Femur (tissue), 1 donor: ENCODE measurements at regions not wholly inside any gene's neighbourhood (a gene's known extent, or its start where the extent isn't known, plus 50 kb on each side); places are given as distances from the start of the nearest gene placed in this dataset.

Experiments
- DNase-seq: peaks from one replicate; pipeline ENCODE4 v3.0.0-alpha.2; 2017

DNA sequence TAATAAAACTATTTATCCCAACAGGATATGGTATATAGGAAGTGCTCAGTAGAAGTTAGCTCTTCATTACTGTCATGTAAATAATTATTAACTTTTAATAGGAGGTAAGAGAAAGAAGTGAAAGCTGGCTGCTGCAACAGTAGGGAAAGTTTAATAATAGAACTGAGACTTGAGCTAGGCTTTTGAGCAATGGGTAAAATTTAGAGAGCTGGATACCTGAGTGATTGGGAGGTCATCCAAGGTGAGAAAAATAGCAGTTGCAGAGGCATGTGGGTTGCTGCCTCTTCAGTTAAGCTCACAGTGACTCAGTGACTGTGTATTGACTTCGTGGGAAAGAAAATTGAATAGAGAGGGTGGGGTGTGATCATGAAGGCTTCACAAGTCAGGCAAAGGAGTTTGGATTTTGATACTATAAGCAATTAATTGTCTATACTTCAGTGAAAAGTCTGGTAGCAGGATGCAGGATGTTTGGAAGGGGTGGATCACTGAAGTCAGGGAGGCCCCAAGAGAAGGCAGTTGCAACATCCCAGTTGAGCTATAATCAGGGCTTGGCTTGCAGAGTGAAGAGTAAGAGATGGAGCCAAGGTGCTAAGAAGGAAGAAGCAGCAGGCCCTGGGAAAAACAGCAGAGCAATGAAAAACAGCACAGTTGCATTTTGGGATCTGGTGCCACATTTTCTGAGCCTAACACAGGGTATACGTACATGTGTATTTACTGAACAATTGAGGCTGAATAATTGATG, 172.0 kb upstream of the FRMD6 start:
- peak; percentile 57 for DNase-seq

DNA sequence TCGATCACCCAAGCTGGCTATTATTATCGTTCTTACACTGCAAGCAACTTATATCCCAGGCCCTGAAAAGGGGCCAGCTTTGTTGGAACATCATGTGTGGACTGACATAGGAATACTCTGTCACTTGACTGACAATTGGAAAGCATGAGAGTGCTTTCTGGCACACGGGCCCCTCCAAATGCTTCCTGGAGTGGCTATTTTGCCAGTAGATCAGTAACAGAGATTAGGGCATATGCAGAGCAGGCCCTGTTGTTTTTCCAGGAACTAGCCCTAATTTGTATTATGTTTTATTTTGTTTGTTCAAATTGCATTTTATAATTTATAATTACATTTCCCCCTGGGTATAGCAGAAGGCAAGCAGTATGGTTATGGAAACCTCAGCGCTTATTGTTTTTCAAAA, 170.1 kb upstream of the FRMD6 start:
- peak; percentile 29 for DNase-seq

DNA sequence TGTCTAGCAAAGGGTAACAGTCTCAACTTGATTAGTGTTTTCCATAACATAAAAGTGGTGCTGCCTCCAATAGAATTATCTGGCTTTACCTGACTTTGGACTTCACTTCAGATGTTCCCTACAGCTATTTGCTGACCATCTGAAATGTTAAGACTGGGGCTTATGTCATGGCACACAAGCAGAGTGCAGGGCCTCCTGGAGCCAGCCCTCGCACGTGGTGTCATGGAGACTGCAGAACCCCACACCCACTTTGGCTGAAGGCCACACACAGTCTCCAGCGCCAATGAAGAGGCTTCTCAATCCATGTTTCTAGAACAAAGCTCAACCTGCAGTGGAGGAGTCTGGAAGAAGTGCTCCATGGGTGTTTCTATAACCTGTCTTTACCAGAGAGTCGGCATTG, 169.6 kb upstream of the FRMD6 start:
- DNase-seq = peak; percentile 36

DNA sequence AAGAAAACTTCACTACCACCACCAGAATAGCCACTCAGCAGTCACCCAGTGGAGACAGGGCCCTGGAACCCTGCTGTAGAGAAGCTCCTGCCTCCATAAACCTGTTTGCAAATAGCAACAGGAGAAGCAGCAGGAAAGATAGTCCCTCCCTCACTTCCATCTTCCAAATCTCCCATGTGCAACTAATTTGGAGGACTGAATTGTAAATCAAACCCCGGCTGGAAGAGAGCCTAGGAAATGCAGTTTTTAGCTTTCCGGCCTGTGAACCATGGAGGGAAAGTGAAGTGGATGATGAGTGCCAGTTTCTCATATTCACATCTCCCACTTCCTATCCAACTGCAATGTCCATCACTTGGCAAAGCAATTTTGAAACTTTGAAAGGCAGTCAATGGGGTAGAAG, 167.2 kb upstream of the FRMD6 start:
- peak; percentile 57 for DNase-seq

DNA sequence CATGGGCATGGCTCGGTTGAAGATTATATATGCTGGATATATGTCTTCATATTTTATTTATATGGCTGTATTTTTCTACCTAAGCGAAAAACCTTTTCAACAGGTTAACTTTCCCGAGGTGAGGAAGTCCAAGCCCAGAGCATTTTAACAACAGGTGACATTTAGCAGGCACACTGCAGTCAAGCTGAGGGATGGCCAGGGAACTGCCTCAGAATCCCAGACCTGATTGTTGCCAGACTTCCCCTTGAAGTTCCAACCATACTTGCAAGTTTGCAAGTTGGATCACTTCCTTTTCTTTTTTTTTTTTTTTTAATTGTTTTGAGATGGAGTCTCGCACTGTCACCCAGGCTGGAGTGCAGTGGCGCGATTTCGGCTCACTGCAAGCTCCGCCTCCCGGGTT, 166.0 kb upstream of the FRMD6 start:
- no peak for DNase-seq

DNA sequence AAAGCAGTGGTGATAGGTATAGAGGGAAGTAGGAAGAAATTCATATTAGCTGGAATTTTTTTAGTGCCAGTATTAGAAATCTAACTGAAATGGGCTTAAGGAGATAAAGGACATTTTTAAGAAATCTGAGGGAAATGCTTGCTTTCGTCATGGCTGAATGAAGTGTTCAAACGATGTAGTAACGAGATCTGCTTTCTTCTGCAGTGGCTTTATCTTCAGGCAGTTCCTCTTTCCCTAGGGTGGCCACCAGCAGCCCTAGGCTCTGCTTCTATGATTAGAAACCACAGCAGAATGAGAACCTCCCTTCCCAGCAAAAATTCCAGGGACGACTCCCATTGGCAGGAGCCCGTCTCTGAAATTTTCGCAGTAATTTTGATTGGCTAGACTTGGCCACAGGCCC, 163.9 kb upstream of the FRMD6 start:
- no peak for DNase-seq

DNA sequence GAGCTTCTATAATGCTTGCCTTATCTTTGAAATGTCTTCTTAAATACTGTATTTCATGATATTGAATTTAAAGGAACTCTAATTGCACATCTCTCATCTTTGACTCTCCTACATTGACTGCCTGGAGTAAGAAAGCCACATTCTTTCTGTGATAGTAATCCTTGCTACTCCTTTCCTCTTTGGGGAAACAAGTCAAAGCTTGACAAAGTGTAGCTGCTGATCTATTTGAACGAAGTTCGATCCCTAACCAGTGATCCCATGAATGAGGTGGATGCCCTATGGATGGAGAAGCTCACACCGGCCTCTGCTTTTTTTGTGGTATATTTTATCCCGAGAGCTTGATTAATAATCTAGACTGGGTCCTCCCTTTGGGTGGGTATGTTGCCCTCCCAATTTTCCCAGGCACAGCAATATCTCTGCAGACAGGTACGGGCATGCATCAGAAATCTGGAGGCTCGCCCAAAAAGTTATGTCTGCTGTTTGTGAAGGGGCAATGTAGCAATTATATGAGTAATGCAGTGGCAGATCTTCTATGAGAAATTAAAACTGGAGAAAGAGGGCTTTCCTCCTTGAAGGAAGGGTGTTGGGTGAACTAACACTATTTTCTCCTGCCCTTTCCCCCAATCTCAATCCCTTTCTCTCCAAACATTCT, 163.0 kb upstream of the FRMD6 start:
- DNase-seq = no peak

DNA sequence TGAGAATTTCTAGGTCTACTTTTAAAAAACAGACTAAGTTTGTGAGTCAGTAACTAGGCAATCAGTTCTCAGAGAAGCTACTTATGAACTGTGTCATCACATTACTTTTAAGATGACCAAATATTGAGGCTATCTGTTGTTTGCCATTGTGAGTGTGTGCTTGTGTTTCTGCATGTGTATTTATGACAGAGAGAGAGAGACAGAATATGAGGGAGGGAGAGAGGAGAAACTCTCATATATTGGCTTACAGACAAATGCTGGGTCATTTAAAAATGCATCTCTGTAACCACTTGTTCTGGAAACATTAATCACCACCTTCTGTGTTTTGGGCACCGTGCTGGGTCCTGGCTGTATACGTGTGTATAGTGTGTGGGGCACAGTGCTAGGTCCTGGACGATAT, 161.5 kb upstream of the FRMD6 start:
- no peak for DNase-seq

DNA sequence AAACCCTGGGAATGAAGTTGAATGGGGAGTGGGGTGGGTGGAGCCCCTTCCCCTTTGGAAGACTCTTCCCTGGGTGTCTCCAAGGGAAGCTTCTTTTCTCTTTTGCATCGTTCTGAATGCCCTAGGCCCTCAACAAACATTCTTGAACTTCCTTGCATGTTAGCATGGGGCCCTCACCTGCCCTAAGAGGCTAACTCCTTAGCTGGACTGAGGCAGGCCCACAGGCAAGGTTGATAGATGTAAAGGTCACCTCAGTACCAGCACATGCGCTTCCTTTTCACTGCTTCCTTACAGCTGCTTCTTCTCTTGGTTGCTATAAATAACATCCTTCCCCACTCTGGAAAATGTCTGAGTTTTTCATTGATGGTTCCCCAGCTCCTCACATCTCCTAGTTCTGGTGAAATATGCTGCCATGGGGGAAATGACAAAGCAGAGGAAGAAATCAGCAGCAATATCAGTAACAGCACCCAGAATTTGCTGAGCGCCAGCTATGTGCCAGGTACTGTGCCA, 160.6 kb upstream of the FRMD6 start:
- no peak for DNase-seq

DNA sequence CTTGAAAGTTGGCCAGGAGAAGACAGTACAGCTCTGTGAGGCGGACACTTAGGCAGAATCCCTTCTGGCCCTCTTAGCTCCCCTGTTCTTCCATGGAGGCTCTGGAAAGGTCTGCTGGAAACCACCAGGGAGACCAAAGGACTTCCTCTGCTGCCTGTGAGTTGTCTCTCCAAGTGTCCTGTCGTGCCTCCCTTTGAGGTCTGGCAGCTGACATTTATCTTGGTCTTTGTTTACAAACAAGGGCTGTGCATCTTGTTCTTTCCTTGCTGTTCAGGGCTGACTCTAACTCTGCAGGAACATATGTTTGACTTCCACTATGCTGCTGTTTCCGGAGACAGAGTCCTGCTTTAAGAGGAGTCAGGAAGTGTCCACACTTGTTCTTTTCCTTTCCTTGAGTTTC, 159.9 kb upstream of the FRMD6 start:
- no peak for DNase-seq

DNA sequence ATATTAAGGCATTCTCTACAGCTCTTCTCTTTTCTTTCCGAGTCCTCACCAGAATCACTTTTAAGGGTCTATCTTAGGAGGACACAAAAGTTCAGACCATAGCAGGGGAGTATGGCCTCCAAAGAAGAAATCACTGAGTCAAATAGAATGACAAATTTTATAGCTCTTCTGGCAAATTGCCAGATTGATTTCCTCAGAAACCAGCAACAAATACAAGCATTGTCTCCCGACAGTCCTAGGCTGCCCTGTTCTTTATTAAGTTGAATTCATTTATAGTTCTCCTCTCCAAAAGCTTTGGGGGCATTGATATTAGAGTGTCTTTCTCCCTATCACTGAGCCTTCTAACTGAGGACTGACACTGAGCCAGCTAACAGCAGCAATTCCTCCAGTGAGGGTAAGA, 156.4 kb upstream of the FRMD6 start:
- no peak for DNase-seq

DNA sequence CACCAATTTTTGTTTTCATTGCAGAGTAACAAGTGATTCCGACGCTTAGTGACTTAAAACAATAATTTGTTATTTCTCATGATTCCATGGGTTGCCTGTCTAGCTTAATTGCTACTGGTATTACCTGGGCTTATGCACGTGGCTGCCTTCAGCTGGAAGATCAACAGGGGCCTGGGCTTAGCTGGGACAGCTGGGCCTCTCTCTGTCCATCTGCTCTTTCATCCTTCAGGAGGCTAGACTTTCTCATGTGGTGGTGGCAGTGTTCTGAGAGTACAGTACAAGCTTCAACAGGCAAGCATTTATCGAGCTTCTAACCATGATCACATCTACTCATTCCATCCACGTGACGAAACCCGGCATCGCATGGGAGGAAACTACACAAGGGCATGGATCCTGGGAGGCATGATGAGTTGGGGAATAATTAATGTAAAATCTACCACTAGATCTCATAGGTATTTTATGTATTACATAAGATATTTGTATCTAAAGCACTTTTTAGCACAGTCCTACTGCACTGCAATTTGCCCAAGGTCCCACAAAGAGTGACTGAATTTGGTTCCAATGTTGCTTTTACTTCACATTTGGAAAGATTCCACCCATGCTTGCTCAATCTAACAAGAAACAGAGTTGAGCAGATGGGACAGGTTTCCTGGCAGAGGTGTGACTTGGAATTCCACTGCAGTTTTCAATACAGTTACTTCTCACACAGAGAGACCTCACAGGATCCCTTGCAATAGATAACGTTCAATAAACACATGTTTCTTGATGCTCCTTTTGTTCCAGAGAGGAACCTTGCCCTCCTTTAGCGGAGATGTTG, 153.1 kb upstream of the FRMD6 start:
- no peak for DNase-seq

DNA sequence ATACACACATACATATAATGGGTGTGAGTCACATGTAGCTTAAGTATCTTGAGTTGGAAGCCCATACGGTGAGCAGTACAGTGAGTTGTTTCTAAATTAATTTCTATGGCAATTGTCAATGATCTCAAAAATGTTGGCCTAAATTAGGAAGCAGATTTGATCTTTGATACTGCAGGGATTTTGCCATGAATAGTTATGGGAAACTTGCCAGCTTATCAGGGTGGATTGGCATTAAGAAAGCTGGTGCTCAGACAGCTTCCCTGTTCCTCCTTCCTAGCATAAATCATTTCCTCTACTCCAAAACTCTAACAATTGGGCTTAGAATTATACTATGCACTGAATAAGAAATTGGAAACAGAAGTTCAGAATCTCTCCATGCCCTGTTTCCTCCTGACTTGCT, 150.9 kb upstream of the FRMD6 start:
- DNase-seq = no peak

DNA sequence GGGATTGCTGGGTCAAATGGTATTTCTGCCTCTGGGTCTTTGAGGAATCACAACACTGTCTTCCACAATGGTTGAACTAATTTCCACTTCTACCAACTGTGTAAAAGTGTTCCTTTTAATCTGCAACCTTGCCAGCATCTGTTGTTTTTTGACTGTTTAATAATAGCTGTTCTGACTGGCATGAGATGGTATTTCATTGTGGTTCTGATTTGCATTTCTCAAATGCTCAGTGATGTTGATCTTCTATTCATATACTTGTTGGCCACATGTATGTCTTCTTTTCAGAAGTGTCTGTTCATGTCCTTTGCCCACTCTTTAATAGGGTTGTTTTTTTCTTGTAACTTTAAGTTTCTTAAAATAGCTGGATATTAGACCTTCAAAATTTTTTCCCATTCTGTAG, 150.0 kb upstream of the FRMD6 start:
- DNase-seq = no peak

DNA sequence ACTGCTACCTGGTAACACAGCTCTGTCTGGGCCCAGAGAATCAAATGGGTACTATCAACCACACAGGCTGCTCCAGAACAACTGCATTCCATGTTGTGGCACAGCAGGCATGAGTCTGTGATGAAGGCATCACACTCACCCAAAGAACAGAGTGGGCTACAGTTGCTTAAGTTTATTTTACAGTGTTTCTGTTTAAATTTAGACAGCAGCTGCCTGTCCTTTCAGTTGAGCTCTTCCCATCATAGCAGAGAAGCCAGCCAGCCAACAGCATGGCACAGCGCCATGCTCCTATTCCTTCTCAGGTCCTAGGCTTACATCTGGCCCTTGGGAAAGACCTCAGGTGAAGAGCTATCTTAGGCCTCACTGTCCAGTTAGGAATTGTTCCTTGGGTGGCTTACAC, 147.0 kb upstream of the FRMD6 start:
- no peak for DNase-seq

DNA sequence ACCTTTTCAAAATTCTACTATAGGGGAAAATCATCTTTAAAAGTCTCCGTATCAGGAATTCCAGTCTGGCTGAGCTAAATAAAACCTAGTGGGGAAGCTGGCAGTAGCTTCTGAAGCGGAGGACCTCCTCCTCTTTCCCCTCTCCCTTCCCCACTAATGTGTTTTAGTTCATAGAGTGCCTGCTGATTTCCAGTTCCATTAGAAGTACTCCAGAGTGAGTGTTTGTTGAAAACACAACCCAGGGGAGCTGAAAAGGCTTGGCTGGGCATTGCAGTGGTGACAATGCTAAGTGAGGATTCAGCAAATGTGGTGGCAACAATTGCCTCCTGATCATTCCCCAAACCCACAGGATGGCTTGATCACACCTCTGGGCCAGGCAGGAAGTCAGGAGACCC, 144.2 kb upstream of the FRMD6 start:
- DNase-seq = peak; percentile 46

DNA sequence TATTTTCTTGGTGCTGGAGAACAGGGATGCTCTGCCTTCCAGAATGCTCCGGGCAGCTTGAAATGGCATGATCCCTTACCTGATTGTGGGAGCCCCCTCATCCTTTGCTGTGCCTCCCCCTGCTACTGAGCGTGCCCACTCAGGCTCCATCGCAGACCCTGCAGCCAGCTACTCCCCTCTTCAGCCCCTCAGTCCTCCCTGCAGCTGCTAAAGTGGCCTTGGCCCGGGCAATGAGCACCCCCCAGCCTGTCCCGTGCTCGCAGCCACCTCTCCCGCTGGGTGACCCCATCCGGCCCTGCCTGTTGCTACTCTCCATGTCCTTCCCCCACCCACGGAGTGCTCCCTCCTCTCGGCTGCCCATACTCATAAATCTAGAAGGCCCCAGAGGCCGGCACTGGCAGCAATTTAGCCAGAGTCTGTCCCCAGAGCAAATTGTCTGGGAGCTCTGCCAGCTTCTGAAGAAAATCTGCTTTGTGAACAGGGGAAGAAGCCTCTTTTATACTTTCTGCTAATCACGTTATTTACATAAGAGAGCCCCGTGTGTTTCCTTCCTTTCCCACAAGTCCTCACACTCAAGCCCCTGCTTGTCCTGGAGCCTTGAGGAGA, 143.7 kb upstream of the FRMD6 start:
- peak; percentile 87 for DNase-seq

DNA sequence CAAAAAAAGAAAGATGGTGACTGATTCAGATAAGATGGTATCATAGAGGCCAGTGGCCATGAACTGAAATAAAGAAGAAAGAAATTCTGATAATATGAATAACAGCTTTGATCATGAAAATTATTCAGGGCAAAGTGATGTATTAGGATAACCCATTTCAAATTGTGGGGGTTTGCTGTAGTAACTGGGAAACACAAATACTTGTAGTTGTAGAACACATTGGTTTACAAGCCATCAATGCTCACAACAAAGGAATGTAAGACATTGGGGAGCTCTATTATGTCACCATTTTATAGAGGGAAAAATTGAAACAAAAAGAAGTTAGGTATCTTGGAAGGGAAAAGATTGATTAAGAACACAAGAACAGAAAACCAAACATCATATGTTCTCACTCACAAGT, 140.4 kb upstream of the FRMD6 start:
- no peak for DNase-seq

DNA sequence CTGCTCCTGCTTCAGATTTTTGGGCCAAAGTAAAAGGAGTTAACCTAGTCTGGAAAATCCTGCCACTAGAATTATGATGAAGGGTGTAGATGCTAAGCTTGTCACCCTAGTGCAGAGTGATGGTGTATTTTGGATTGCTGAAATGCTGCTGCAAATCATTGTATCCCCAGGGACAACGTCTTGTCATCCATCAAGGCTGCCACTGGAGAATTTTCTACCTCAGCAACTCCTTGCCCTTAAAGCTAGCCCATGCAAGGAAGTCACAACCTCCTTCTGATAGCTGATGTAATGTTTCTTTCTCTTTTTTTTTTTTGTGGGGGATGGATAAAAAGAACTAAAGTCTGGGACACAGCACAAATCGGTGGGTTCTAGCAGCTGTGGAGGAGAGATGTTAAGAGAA, 139.4 kb upstream of the FRMD6 start:
- DNase-seq = no peak

DNA sequence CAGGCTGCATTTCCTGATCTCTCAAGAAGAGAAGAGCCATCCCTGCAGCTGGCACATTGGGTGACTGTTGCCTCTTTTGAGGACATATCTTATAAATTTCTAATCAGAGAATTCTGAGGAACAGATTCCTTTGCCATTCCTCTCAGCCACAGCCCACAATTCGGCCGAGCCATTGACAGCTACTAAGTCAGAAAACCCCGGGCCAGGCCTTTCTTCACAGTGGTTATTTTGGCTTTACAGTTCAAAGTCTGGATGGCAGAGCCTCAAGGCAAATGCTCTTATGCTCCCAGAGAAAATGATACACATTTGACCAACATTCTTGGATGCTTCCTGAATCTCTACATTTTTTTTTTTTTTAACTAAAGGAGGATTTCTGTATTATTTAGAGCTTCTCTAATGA, 138.4 kb upstream of the FRMD6 start:
- peak; percentile 57 for DNase-seq

DNA sequence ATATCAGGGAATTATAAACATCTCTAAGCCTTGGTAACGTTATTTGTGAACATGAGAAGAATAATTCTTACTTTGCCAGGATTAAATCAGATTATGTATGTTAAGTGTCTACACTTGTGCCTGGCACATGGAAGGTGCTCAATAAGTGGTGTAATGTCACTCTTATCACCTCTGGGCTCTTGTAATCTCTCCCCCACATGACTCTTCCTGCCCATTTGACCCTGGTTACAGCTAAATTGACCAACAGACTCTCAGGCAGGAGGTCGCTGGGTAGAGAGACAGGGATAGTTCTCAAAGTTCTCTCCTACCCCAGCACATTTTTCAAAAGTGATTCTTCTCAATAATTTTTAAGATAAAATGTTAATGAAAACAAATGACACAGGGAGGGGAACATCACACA, 137.8 kb upstream of the FRMD6 start:
- no peak for DNase-seq

DNA sequence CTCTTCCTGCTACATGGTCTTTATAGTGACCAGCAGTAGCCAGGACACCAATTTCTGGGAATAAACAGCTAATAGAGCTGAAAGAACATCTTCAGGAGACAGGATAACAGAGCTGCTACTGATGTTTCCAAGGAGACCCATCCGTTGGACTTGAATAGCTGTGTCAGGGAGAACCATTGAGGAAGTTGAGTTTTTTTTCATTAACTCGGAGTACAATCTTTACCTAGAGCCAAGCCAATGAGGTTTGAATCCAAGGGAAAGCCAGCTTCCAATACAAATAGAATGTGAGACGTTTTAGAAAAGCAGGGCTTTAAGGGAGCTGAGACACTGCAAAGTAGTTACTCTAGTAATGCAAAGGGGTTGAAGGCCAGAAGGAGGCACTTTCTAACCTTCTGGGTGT, 136.1 kb upstream of the FRMD6 start:
- DNase-seq = no peak

DNA sequence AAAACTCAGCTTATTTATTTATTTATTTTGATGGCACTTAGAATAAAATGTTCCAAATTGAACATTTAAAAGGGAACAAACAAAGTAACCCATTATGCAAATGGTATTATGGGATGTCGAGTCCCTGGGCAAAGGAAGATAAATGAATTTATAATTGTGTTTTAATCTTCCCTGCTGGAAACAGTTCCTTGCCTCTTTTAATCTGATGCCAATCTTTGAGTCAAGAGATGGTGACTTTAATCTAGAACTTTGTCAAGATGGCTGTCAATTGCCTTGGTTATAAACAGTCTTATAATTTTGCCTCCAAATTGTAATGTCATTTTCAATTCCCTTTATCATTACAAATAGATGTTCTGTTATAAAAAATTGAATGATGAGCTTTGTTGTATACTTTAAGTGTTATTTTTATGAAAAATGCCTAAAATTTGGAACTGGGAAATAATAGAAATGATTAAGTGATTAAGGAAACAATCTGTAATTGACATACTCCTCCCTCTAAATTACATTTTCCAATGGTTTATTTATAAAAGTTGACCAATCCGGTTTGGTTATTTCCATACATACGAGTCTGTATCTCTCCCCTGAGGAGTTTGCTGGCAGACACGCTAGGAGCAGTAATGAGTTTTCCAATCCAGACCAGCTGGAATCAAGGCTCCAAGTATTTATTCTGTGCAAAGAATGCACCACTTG, 134.9 kb upstream of the FRMD6 start:
- peak; percentile 91 for DNase-seq
